Lower lobe of right lung (tissue), 2 donors: ENCODE measurements at regions not wholly inside any gene's neighbourhood (a gene's known extent, or its start where the extent isn't known, plus 50 kb on each side); places are given as distances from the start of the nearest gene placed in this dataset.
A peak's percentile ranks its signal among the peaks of the same experiment; 100 is the strongest.

ENCODE experiments used
- ATAC-seq, 2 donors: fragments of 200-7000 bp; cut with Tn5 transposase; one replicate each; pipeline ENCODE4 v1.9.1; 2020 to 2022; ENCODE audit warnings: mild to moderate bottlenecking in 2 of 2, moderate library complexity in 2 of 2
- DNase-seq: peaks from one replicate; pipeline ENCODE4 v3.0.0-alpha.2; 2020
- H3K27ac ChIP-seq: fragments of 200-600 bp; one replicate; pipeline ENCODE4 v1.8.0; 2022
- H3K27me3 ChIP-seq: fragments of 200-600 bp; one replicate; pipeline ENCODE4 v1.8.0; 2022; ENCODE audit warnings: low read depth
- H3K36me3 ChIP-seq: fragments of 200-600 bp; one replicate; pipeline ENCODE4 v1.8.0; 2022; ENCODE audit warnings: mild to moderate bottlenecking
- H3K4me1 ChIP-seq: fragments of 200-600 bp; one replicate; pipeline ENCODE4 v1.8.0; 2022
- H3K4me3 ChIP-seq: fragments of 200-600 bp; one replicate; pipeline ENCODE4 v1.8.0; 2022; ENCODE audit warnings: mild to moderate bottlenecking
- H3K9me3 ChIP-seq: fragments of 200-600 bp; one replicate; pipeline ENCODE4 v1.8.0; 2022
- CTCF ChIP-seq: fragments of 200-600 bp; IDR thresholded peaks from one replicate; pipeline ENCODE4 v1.8.0; 2022; ENCODE audit warnings: antibody characterized with exemption, mild to moderate bottlenecking
- intact Hi-C: fragments of 100-400 bp; cut with DNase I; formaldehyde crosslinking; loops from one replicate; pipeline ENCODE4 v1.11.0; 2022
- donor health status: DM: no; HTN: yes; CAD: no; lungs with severe emphysema.

GRCh38 chrX:74023203-74023602 is 170.7 kb upstream of the XIST start:
- intact Hi-C loops: no loop called here

GRCh38 chrX:74018253-74018652 is 165.7 kb upstream of the XIST start:
- no peak for TF ChIP-seq CTCF
- H3K4me3 ChIP-seq: no peak overlapping the region
- no peak for ATAC-seq
- no peaks in the 10 kb centered on the region for H3K4me1 ChIP-seq
- DNase-seq: no peak
- no peaks in the 10 kb centered on the region for H3K27me3 ChIP-seq
- H3K9me3 ChIP-seq: no peaks in the 10 kb centered on the region
- intact Hi-C loops: no loop called here
- H3K27ac ChIP-seq: no peak overlapping the region
- H3K36me3 ChIP-seq: no peaks in the 10 kb centered on the region

More at GRCh38 chrX:74023203-74023602, 170.7 kb upstream of the XIST start:
- no peak for ATAC-seq
- H3K9me3 ChIP-seq: no peaks in the 10 kb centered on the region
- H3K4me3 ChIP-seq: no peak overlapping the region
- no peaks in the 10 kb centered on the region for H3K4me1 ChIP-seq
- H3K27me3 ChIP-seq: no peaks in the 10 kb centered on the region
- no peaks in the 10 kb centered on the region for H3K36me3 ChIP-seq
- no peak for TF ChIP-seq CTCF
- no peak for DNase-seq
- H3K27ac ChIP-seq: no peak overlapping the region

- ATAC-seq: peak; percentile 79 to 89
- Histone ChIP-seq H3K4me1 (no peaks in the 10 kb centered on the region), H3K36me3 (no peaks in the 10 kb centered on the region), H3K27ac (no peak overlapping the region), H3K9me3 (no peaks in the 10 kb centered on the region), H3K4me3 (no peak overlapping the region), H3K27me3 (no peaks in the 10 kb centered on the region)
- DNase-seq: no peak
- TF ChIP-seq CTCF: peak; percentile 67
- intact Hi-C loops: no loop called here
Measured at GRCh38 chrX:74015379-74016019, 163.0 kb upstream of the XIST start.

- no peak for TF ChIP-seq CTCF
- Histone ChIP-seq H3K9me3 (no peaks in the 10 kb centered on the region), H3K4me1 (no peaks in the 10 kb centered on the region), H3K27ac (no peak overlapping the region), H3K27me3 (no peaks in the 10 kb centered on the region), H3K36me3 (no peaks in the 10 kb centered on the region), H3K4me3 (no peak overlapping the region)
- intact Hi-C loops: no loop called here
- ATAC-seq (no peak), DNase-seq (no peak)
Measured at GRCh38 chrX:74009041-74009440, 156.5 kb upstream of the XIST start.

GRCh38 chrX:73992019-73992418 is 139.5 kb upstream of the XIST start:
- H3K4me1 ChIP-seq: no peaks in the 10 kb centered on the region
- H3K36me3 ChIP-seq: peaks cover 9% of the 10 kb centered on the region
- no peak overlapping the region for H3K27ac ChIP-seq
- H3K27me3 ChIP-seq: no peaks in the 10 kb centered on the region
- no peak for TF ChIP-seq CTCF
- intact Hi-C loops: no loop called here
- ATAC-seq: no peak
- H3K9me3 ChIP-seq: no peaks in the 10 kb centered on the region
- no peak for DNase-seq
- H3K4me3 ChIP-seq: no peak overlapping the region
